ENCODE measurements at regions not wholly inside any gene's neighbourhood (a gene's known extent, or its start where the extent isn't known, plus 50 kb on each side); places are given as distances from the start of the nearest gene placed in this dataset.

DNA sequence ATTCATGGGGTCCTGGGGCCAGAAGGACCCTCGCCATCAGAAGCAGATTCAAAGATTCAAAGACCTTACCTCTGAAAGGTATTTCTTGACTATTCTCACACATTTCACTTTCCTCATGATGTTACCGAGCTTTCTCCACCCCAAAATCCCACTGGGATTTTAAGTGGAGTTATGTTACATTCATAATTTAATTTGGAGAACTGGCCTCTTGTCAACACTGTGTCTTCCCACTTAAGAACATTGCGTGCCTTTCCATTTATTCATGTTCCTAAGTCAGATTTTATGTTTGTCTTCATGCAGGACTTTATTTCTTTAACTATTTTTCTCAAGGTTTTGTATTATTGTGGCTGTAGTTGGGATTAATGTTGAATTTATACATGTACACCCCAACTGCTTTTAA is 123.5 kb upstream of the BMPER start:
- TF ChIP-seq MAZ (CRISPR knock-in tag; conservative IDR thresholded peaks at IDR 0.05 in 1 of 2, IDR thresholded peaks at IDR 0.05 in 1 of 2) (no peak), EP300 (IDR thresholded peaks at IDR 0.05; ENCODE audit: low read length) (no peak)
